Neural cell (in vitro differentiated cells): ENCODE measurements at regions not wholly inside any gene's neighbourhood (a gene's known extent, or its start where the extent isn't known, plus 50 kb on each side); places are given as distances from the start of the nearest gene placed in this dataset.

Source experiments
- H2AFZ ChIP-seq: fragments of 200-600, 300-800 bp; sonication (generic), shearing (Covaris generic); 2 replicates; pipeline ENCODE4 v1.6.0; 2014; ENCODE audit warnings: low read depth, mild to moderate bottlenecking, antibody characterized with exemption, low read length, moderate library complexity
- H3F3A ChIP-seq: fragments of 200-600 bp; shearing (Covaris generic); 2 replicates; pipeline ENCODE4 v1.6.1; 2016; ENCODE audit warnings: mild to moderate bottlenecking, moderate library complexity, mixed read lengths, antibody characterized with exemption, low read length; ENCODE audit not compliant: insufficient read depth, poor library complexity, severe bottlenecking
- H3K27ac ChIP-seq: fragments of 200-600, 300-800 bp; sonication (generic), shearing (Covaris generic); 2 replicates; pipeline ENCODE4 v1.5.1; 2014; ENCODE audit warnings: mild to moderate bottlenecking, low read length, moderate library complexity
- H3K27me3 ChIP-seq: fragments of 300-800, 200-600 bp; sonication (generic), shearing (Covaris generic); 2 replicates; pipeline ENCODE4 v1.6.0; 2014; ENCODE audit warnings: mild to moderate bottlenecking, low read depth, low read length, moderate library complexity; ENCODE audit not compliant: insufficient read depth
- H3K36me3 ChIP-seq: fragments of 300-800, 200-600 bp; sonication (generic), shearing (Covaris generic); 2 replicates; pipeline ENCODE4 v1.5.1; 2014; ENCODE audit warnings: mild to moderate bottlenecking, antibody characterized with exemption, low read length, moderate library complexity; ENCODE audit not compliant: insufficient read depth
- H3K4me2 ChIP-seq: fragments of 300-800, 200-600 bp; sonication (generic), shearing (Covaris generic); 2 replicates; pipeline ENCODE4 v1.6.0; 2014; ENCODE audit warnings: mild to moderate bottlenecking, low read length
- H3K4me3 ChIP-seq: fragments of 300-800, 200-600 bp; sonication (generic), shearing (Covaris generic); 2 replicates; pipeline ENCODE4 v1.5.1; 2014; ENCODE audit warnings: mild to moderate bottlenecking, low read length, moderate library complexity
- H3K79me2 ChIP-seq: fragments of 200-600 bp; shearing (Covaris generic); replicated peaks from 2 replicates; pipeline ENCODE4 v1.6.0; 2014; ENCODE audit warnings: mild to moderate bottlenecking, low read length, moderate library complexity; ENCODE audit not compliant: insufficient read depth
- H3K9ac ChIP-seq: fragments of 300-800, 200-600 bp; sonication (generic), shearing (Covaris generic); 2 replicates; pipeline ENCODE4 v1.6.1; 2016; ENCODE audit warnings: mild to moderate bottlenecking, low read length, mixed read lengths
- H3K9me2 ChIP-seq: fragments of 200-600 bp; shearing (Covaris generic); 2 replicates; pipeline ENCODE4 v1.6.1; 2016; ENCODE audit warnings: mild to moderate bottlenecking, low read length, mixed read lengths; ENCODE audit not compliant: insufficient read depth
- H3K9me3 ChIP-seq: fragments of 200-600, 300-800 bp; sonication (generic), shearing (Covaris generic); 2 replicates; pipeline ENCODE4 v1.6.1; 2016; ENCODE audit warnings: mild to moderate bottlenecking, mixed run types, low read length, moderate library complexity, mixed read lengths
- H4K20me1 ChIP-seq: fragments of 200-600 bp; shearing (Covaris generic); 2 replicates; pipeline ENCODE4 v1.6.1; 2016; ENCODE audit warnings: mild to moderate bottlenecking, mixed run types; ENCODE audit not compliant: insufficient read depth
- CTCF ChIP-seq: fragments of 450-650 bp; IDR thresholded peaks from 2 replicates; pipeline ENCODE4 v1.5.1; 2014; ENCODE audit warnings: antibody characterized with exemption, mild to moderate bottlenecking, moderate library complexity; ENCODE audit not compliant: poor library complexity, severe bottlenecking
- EP300 ChIP-seq: fragments of 450-650 bp; conservative IDR thresholded peaks from 2 replicates; pipeline ENCODE4 v1.6.1; 2014; ENCODE audit warnings: antibody characterized with exemption, mild to moderate bottlenecking, moderate library complexity; ENCODE audit not compliant: poor library complexity, severe bottlenecking
- EZH2 ChIP-seq: fragments of 200-600, 300-800 bp; shearing (Covaris generic), sonication (generic); IDR thresholded peaks from 2 replicates; pipeline ENCODE4 v1.6.1; 2014; ENCODE audit warnings: antibody characterized with exemption, low read length, borderline replicate concordance, mild to moderate bottlenecking; ENCODE audit not compliant: insufficient read depth, poor library complexity, severe bottlenecking
- MXI1 ChIP-seq: fragments of 450-650 bp; conservative IDR thresholded peaks from 2 replicates; pipeline ENCODE4 v1.6.1; 2014; ENCODE audit warnings: antibody characterized with exemption, mild to moderate bottlenecking; ENCODE audit not compliant: poor library complexity, severe bottlenecking
- POLR2AphosphoS5 ChIP-seq: IDR thresholded peaks from 2 replicates; pipeline ENCODE4 v1.6.1; 2012
- RAD21 ChIP-seq: fragments of 450-650 bp; conservative IDR thresholded peaks from 2 replicates; pipeline ENCODE4 v1.6.1; 2014; ENCODE audit warnings: antibody characterized with exemption, mild to moderate bottlenecking, moderate library complexity
- REST ChIP-seq: IDR thresholded peaks from 2 replicates; pipeline ENCODE4 v1.6.1; 2012; ENCODE audit warnings: borderline replicate concordance
- SMC3 ChIP-seq: fragments of 450-650 bp; conservative IDR thresholded peaks from 2 replicates; pipeline ENCODE4 v1.6.1; 2014; ENCODE audit warnings: antibody characterized with exemption, mild to moderate bottlenecking, moderate library complexity; ENCODE audit not compliant: poor library complexity
- TAF1 ChIP-seq: IDR thresholded peaks from 2 replicates; pipeline ENCODE4 v1.6.1; 2012; ENCODE audit warnings: low read depth

- no peak overlapping the region for H3K27ac ChIP-seq
- no peak for TF ChIP-seq POLR2AphosphoS5
- TF ChIP-seq TAF1, result no peak
- TF ChIP-seq EZH2, result no peak
- TF ChIP-seq SMC3, result no peak
- TF ChIP-seq RAD21, result no peak
- no peak for TF ChIP-seq REST
- TF ChIP-seq EP300, result no peak
- no peak for TF ChIP-seq MXI1
- no peak for TF ChIP-seq CTCF
- no peak overlapping the region for H3K9ac ChIP-seq
- H3K4me2 ChIP-seq, result no peak overlapping the region
- no peaks in the 10 kb centered on the region for H3K27me3 ChIP-seq
- no peaks in the 10 kb centered on the region for H3F3A ChIP-seq
- no peaks in the 10 kb centered on the region for H3K36me3 ChIP-seq
- H3K4me3 ChIP-seq, result no peak overlapping the region
- no peaks in the 10 kb centered on the region for H3K9me3 ChIP-seq
- no peaks in the 10 kb centered on the region for H4K20me1 ChIP-seq
- H3K79me2 ChIP-seq, result no peaks in the 10 kb centered on the region
- H3K9me2 ChIP-seq, result no peaks in the 10 kb centered on the region
- H2AFZ ChIP-seq, result no peak overlapping the region
These were observed 639.7 kb upstream of the CXADR start for GRCh38 chr21:16873176-16873575.

- no peak overlapping the region for H3K9ac ChIP-seq
- no peaks in the 10 kb centered on the region for H4K20me1 ChIP-seq
- H3F3A ChIP-seq, result no peaks in the 10 kb centered on the region
- H2AFZ ChIP-seq, result no peak overlapping the region
- H3K79me2 ChIP-seq, result no peaks in the 10 kb centered on the region
- no peak overlapping the region for H3K27ac ChIP-seq
- H3K9me3 ChIP-seq, result no peaks in the 10 kb centered on the region
- H3K36me3 ChIP-seq, result no peaks in the 10 kb centered on the region
- H3K4me3 ChIP-seq, result no peak overlapping the region
- TF ChIP-seq CTCF (no peak), EP300 (no peak), EZH2 (no peak), SMC3 (no peak), MXI1 (no peak), RAD21 (no peak), TAF1 (no peak), POLR2AphosphoS5 (no peak), REST (no peak)
- H3K27me3 ChIP-seq, result no peaks in the 10 kb centered on the region
- H3K4me2 ChIP-seq, result no peak overlapping the region
- no peaks in the 10 kb centered on the region for H3K9me2 ChIP-seq
These were observed 639.2 kb upstream of the CXADR start for GRCh38 chr21:16873596-16873995.
